Fibroblast of the aortic adventitia (primary cell): ENCODE measurements at regions not wholly inside any gene's neighbourhood (a gene's known extent, or its start where the extent isn't known, plus 50 kb on each side); places are given as distances from the start of the nearest gene placed in this dataset.

Experiments used
- DNase-seq: peaks from one replicate; pipeline ENCODE4 v3.0.0-alpha.2; 2010; ENCODE audit warnings: low read depth
- H3K4me3 ChIP-seq: 2 replicates; pipeline ENCODE4 v1.5.1; 2011; ENCODE audit warnings: low read depth, mild to moderate bottlenecking, control low read depth, low read length, moderate library complexity
- TF ChIP-seq, protein P1 (sequence below): IDR thresholded peaks from 2 replicates; pipeline ENCODE4 v1.5.1; 2011; ENCODE audit warnings: mild to moderate bottlenecking, low read length, control low read depth, inconsistent platforms; ENCODE audit not compliant: insufficient read depth

DNA sequence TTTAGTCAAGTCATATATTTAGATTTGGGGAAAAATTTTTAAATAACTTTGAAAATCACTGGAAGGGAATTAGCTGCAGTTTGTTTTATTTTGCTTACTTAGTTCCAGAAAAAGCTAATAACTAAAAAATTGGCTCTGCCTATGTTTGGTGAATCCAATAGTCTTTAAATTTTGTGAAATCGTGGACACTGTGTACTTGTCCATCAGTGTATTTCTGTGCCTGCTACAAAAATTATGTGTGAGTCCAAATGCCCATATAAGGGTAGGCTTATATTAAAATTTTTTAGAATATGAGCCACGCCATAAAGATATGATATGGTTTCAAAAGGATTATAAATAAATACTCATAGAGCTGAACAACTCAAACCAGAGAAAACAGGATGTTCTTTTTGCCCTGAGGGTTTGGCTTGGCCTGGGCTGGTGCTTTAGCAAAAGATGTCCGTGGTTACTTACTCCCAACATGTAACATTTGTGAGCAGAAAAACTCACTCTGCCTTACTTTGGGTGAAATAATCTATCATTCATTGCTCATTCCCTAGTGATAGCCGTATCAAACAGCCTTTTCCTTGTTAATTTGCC lies 133.2 kb upstream of the PRLR start:
- no peak overlapping the region for H3K4me3 ChIP-seq
- TF ChIP-seq, protein P1, sequence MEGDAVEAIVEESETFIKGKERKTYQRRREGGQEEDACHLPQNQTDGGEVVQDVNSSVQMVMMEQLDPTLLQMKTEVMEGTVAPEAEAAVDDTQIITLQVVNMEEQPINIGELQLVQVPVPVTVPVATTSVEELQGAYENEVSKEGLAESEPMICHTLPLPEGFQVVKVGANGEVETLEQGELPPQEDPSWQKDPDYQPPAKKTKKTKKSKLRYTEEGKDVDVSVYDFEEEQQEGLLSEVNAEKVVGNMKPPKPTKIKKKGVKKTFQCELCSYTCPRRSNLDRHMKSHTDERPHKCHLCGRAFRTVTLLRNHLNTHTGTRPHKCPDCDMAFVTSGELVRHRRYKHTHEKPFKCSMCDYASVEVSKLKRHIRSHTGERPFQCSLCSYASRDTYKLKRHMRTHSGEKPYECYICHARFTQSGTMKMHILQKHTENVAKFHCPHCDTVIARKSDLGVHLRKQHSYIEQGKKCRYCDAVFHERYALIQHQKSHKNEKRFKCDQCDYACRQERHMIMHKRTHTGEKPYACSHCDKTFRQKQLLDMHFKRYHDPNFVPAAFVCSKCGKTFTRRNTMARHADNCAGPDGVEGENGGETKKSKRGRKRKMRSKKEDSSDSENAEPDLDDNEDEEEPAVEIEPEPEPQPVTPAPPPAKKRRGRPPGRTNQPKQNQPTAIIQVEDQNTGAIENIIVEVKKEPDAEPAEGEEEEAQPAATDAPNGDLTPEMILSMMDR = no peak
- DNase-seq = no peak

DNA sequence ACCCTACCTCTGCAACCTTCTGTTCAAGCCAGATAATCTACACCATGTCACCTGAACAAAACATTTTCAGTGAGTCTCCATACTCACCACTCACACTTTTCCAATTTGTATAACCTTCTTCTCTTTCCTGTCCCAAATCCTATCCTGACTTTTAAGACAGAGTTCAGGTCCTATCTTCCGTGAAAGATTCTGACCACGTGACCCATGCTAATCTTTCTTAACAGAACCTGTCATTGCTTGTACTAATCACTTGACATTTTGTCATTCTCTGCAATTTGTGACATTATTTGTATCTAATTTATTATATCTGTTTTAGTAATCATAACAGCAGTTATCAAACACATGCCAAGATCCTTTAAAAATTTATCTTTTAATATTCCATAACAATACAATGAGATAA lies 132.5 kb upstream of the PRLR start:
- no peak overlapping the region for H3K4me3 ChIP-seq
- TF ChIP-seq, protein P1 = no peak
- DNase-seq = no peak

DNA sequence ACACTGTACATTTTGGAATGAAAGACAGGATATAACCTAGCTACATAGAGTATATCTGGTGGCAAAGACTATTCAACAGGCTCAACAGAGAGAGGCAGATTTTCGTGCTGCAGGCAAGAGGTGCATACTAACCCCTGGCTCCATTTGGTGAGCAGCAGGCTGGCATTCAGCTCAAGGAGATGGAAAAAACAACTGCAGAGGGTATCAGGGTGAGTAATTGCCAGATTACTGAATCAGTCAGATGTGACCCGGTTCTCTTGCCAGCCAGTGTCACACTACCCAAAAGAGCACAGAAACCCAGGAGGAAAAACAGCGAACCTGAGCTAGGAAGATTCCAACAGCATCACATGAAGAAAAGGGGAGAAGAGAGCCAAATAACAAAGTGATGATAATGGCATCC lies 130.4 kb upstream of the PRLR start:
- no peak overlapping the region for H3K4me3 ChIP-seq
- TF ChIP-seq, protein P1 = no peak
- DNase-seq = no peak

DNA sequence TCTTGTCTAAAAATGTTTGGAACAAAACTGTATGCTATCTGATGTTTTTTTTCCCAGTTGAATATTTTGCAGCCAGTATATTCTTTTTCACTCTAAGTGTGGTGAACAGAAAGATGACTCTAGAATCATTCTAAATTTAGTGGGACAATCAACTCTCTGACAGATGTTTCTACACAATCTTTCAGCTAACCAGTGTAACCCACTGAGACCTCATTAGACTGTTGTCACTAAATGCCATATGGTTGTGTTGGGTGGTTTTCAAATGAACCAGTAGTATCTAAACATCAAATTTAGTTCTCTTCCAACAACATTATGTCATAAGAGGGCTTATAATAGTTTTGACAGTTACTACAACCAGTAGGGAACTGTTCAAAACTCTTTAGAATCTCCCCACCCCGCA lies 129.6 kb upstream of the PRLR start:
- TF ChIP-seq, protein P1 = no peak
- H3K4me3 ChIP-seq = no peak overlapping the region
- no peak for DNase-seq

DNA sequence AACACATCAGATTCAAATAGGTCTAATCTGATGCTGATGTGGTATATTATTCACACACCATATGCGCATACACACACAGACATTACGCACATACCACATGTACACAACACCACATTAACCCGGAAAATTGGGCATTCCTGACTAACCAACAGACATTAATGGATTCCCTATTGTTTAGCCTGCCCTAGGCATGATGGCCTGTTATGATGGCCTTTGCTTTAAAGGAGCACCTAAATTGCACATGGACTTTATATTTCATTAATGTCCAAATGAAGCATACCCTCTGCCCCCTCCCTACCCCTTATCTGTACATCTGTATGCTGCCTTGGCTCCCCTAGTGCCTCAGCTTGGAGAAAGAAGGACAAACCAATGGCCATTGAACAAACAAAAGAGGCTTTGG lies 127.7 kb upstream of the PRLR start:
- TF ChIP-seq, protein P1 = no peak
- H3K4me3 ChIP-seq = no peak overlapping the region
- no peak for DNase-seq

DNA sequence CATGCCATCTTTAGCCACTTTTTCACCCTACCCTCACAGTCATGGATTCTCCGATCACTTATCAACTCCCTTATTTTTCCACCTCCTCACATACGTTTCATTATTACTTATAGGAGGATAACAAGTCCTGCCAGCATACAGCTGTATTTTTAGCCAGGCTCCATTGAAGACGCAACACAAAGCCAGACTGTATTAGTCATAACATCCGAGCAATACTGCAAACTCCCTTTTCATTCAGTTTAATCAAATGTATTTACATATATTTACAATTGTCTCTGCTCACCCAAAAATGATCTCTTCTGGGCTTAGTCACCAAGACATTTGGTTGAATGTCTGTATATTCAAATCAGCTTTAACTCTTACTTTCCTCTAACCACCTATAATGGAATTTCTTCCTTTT lies 126.4 kb upstream of the PRLR start:
- no peak for DNase-seq
- TF ChIP-seq, protein P1 = no peak
- no peak overlapping the region for H3K4me3 ChIP-seq

DNA sequence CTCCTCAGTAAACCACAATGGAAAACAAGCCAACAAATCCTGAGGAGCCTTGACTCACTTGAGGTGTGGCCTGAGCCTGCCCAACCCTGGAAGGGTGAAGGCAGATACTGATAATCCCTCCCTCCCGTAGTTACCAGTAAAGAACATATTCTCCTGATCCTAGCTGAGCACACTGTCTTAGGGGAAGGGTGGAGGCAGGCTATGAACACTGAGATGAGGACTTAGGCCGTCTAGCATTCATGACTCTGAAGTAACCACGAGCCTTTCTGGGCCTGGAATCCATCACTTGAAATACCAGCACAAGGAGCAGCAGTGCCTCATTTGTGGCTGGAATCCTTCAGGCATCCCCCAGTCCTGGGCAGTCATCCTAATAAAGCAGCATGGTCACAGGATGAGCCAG lies 124.5 kb upstream of the PRLR start:
- H3K4me3 ChIP-seq = no peak overlapping the region
- no peak for DNase-seq
- TF ChIP-seq, protein P1 = no peak
